ENCODE measurements at regions not wholly inside any gene's neighbourhood (a gene's known extent, or its start where the extent isn't known, plus 50 kb on each side); places are given as distances from the start of the nearest gene placed in this dataset.
"Not testable (repeated sequence)": the region's sequence is repeated elsewhere in the genome, so short reads cannot be mapped to it uniquely, and the experiment has no call there.

DNA sequence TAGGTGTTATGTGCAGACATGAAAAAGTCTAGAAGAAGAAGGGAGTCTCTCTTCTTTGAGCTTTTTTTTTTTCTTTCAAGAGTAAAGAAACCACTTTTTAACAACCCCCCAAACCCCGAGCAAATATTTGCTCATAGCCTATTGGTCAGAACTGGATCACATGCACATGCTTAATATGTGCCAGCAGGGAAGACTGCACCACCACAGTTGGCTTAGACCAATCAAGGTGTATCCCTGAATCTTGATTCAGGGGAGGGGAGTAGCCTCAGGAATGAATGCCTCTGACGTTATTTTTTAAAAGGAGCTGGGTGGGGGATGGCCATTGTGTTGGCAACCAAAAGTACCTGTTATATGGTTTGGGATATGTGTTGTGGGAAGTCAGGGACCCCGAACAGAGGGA is 171.4 kb upstream of the NABP1 start:
- DNase-seq, result no peak
- Mint-ChIP-seq H3K36me3 (no peaks in the 10 kb centered on the region), H3K27me3 (peaks cover 14% of the 10 kb centered on the region), H3K9me3 (peaks cover 0 to 11% (median 0%) of the 10 kb centered on the region in 7 donors), H3K4me1 (no peaks in the 10 kb centered on the region), H3K27ac (peak overlapping the region in 1 of 3 donors; percentile 52), H3K4me3 (no peak overlapping the region)
- Histone ChIP-seq H3K27ac (ENCODE audit: insufficient read depth, low read length, poor library complexity, severe bottlenecking) (no peak overlapping the region), H3K27me3 (ENCODE audit: control insufficient read depth, insufficient read depth, low read length) (no peaks in the 10 kb centered on the region), H3K4me1 (ENCODE audit: control insufficient read depth, insufficient read depth, low read length, poor library complexity, severe bottlenecking) (no peaks in the 10 kb centered on the region), H3K4me3 (ENCODE audit: low read depth, low read length) (no peak overlapping the region), H3K36me3 (ENCODE audit: control insufficient read depth, insufficient read depth, low read length) (no peaks in the 10 kb centered on the region), H3K9me3 (ENCODE audit: control insufficient read depth in 2 of 2, low read length in 2 of 2) (no peaks in the 10 kb centered on the region)
- ATAC-seq (ENCODE audit: low read depth in 2 of 2), result no peak

DNA sequence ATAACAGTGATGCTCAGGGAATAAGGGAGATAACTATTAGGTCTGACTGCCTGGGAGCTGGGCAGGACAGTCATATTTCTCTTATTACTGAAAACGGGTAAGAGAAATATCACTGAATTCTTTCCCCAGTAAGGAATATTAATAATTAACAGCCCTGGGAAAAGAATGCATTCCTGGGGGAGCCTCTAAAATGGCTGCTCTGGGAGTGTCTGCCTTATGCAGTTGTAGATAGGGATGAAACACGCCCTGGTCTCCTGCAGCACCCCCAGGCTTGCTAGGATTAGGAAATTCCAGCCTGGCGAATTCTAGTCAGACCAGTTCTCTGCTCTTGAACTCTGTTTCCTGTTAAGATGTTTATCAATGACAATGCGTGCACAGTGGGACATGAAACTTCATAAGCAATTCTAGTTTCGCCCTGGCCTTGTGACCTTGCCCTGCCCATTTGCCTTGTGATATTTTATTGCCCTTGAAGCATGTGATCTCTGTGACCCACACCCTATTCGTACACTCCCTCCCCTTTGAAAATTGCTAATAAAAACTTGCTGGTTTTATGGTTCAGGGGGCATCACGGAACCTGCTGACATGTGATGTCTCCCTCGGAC is 170.6 kb upstream of the NABP1 start:
- Mint-ChIP-seq H3K9me3 (peaks cover 0 to 11% (median 0%) of the 10 kb centered on the region in 7 donors), H3K27me3 (peaks cover 14% of the 10 kb centered on the region)
- H3K36me3 ChIP-seq (ENCODE audit: control insufficient read depth, insufficient read depth, low read length); ATAC-seq (ENCODE audit: low read depth in 2 of 2); H3K36me3 Mint-ChIP-seq; H3K4me3 ChIP-seq (ENCODE audit: low read depth, low read length); H3K27ac Mint-ChIP-seq; H3K4me3 Mint-ChIP-seq; H3K27ac ChIP-seq (ENCODE audit: insufficient read depth, low read length, poor library complexity, severe bottlenecking); H3K4me1 ChIP-seq (ENCODE audit: control insufficient read depth, insufficient read depth, low read length, poor library complexity, severe bottlenecking); H3K4me1 Mint-ChIP-seq; H3K27me3 ChIP-seq (ENCODE audit: control insufficient read depth, insufficient read depth, low read length); H3K9me3 ChIP-seq (ENCODE audit: control insufficient read depth in 2 of 2, low read length in 2 of 2); DNase-seq: not testable (repeated sequence)

DNA sequence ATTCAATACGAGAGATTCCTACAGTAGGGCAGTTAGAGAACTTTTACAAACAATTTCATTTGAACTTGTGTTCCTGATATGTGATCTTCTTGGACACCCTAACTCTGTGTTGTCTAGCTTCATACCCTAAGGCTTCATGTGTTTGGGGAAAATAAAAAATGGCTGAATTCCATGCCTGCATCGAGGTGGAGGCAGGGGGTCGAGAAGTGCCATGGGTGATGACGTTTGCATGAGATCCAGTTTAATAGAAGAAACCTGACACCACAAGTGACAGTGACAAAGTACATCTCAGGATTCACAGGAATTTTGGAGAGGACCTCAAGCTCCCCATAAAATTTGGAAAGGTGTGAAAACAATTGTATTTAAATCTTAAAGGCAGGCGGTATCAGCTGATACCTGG is 169.2 kb upstream of the NABP1 start:
- Mint-ChIP-seq H3K27ac (no peak overlapping the region), H3K4me1 (no peaks in the 10 kb centered on the region), H3K9me3 (peaks cover 0 to 11% (median 0%) of the 10 kb centered on the region in 7 donors), H3K27me3 (peaks cover 9% of the 10 kb centered on the region), H3K36me3 (no peaks in the 10 kb centered on the region), H3K4me3 (no peak overlapping the region)
- Histone ChIP-seq H3K4me3 (ENCODE audit: low read depth, low read length) (no peak overlapping the region), H3K27ac (ENCODE audit: insufficient read depth, low read length, poor library complexity, severe bottlenecking) (no peak overlapping the region), H3K4me1 (ENCODE audit: control insufficient read depth, insufficient read depth, low read length, poor library complexity, severe bottlenecking) (no peaks in the 10 kb centered on the region), H3K9me3 (ENCODE audit: control insufficient read depth in 2 of 2, low read length in 2 of 2) (no peaks in the 10 kb centered on the region), H3K36me3 (ENCODE audit: control insufficient read depth, insufficient read depth, low read length) (no peaks in the 10 kb centered on the region), H3K27me3 (ENCODE audit: control insufficient read depth, insufficient read depth, low read length) (no peaks in the 10 kb centered on the region)
- ATAC-seq (ENCODE audit: low read depth in 2 of 2) (no peak), DNase-seq (no peak)

DNA sequence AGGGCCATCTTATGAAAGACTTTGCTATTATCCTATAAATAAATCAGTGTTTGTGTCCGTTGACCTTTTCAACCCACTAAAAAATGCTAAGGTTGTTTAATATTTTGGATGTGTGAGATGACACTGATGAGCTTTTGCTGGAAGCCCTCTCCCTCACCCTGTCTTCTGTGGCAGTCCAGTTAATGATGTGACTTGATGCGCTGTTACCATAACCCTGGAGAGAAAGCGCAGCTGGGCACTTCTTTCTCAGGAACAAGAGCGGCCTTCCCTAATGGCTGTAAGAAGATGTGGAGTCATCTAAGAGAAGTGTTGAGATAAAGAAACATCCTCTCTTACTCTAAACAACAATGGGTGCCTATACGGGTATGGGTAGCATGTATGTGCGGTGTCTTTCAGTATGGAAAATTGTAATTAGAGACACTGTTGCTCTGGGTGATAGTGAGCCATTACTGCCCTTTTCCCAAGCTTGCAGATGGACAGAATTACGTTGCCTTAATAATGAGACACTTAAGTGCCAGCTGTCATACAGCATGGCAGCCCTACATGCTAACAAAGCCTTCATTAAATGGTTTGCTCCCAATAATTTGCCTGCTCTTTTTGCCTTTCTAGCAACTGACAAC is 165.6 kb upstream of the NABP1 start:
- Mint-ChIP-seq H3K9me3 (peaks cover 0 to 7% (median 0%) of the 10 kb centered on the region in 7 donors), H3K4me1 (no peaks in the 10 kb centered on the region), H3K27me3 (peaks cover 9% of the 10 kb centered on the region), H3K36me3 (no peaks in the 10 kb centered on the region), H3K27ac (no peak overlapping the region), H3K4me3 (no peak overlapping the region)
- DNase-seq (no peak), ATAC-seq (ENCODE audit: low read depth in 2 of 2) (no peak)
- H3K36me3 ChIP-seq (ENCODE audit: control insufficient read depth, insufficient read depth, low read length), result no peaks in the 10 kb centered on the region
- H3K4me3 ChIP-seq (ENCODE audit: low read depth, low read length), result no peak overlapping the region
- no peaks in the 10 kb centered on the region for H3K9me3 ChIP-seq (ENCODE audit: control insufficient read depth in 2 of 2, low read length in 2 of 2)
- no peak overlapping the region for H3K27ac ChIP-seq (ENCODE audit: insufficient read depth, low read length, poor library complexity, severe bottlenecking)
- no peaks in the 10 kb centered on the region for H3K4me1 ChIP-seq (ENCODE audit: control insufficient read depth, insufficient read depth, low read length, poor library complexity, severe bottlenecking)
- no peaks in the 10 kb centered on the region for H3K27me3 ChIP-seq (ENCODE audit: control insufficient read depth, insufficient read depth, low read length)

DNA sequence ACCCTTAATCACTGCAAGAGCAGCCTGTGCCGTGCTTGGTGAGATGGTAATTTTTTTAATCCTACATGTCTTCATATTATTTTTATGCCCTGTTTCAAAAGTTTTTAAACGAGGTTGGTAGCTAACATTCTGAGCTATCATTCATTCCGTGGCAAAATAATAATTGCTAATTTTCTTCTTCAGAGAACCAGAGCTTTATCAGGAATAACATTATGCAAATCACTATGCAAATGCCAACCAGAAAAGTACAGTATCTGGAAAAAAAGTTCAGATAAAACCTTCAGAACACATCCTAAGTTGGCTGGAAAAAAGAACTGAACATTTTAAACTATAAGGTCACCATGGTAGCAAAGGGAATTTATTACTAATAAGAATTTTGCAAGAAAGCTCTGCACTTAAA is 165.1 kb upstream of the NABP1 start:
- Histone ChIP-seq H3K27ac (ENCODE audit: insufficient read depth, low read length, poor library complexity, severe bottlenecking) (no peak overlapping the region), H3K36me3 (ENCODE audit: control insufficient read depth, insufficient read depth, low read length) (no peaks in the 10 kb centered on the region), H3K4me3 (ENCODE audit: low read depth, low read length) (no peak overlapping the region), H3K9me3 (ENCODE audit: control insufficient read depth in 2 of 2, low read length in 2 of 2) (no peaks in the 10 kb centered on the region), H3K27me3 (ENCODE audit: control insufficient read depth, insufficient read depth, low read length) (peaks cover 3% of the 10 kb centered on the region), H3K4me1 (ENCODE audit: control insufficient read depth, insufficient read depth, low read length, poor library complexity, severe bottlenecking) (no peaks in the 10 kb centered on the region)
- Mint-ChIP-seq H3K4me3 (no peak overlapping the region), H3K27me3 (peaks cover 9% of the 10 kb centered on the region), H3K36me3 (no peaks in the 10 kb centered on the region), H3K27ac (no peak overlapping the region), H3K4me1 (no peaks in the 10 kb centered on the region), H3K9me3 (peaks cover 0 to 2% (median 0%) of the 10 kb centered on the region in 7 donors)
- DNase-seq (no peak), ATAC-seq (ENCODE audit: low read depth in 2 of 2) (no peak)

DNA sequence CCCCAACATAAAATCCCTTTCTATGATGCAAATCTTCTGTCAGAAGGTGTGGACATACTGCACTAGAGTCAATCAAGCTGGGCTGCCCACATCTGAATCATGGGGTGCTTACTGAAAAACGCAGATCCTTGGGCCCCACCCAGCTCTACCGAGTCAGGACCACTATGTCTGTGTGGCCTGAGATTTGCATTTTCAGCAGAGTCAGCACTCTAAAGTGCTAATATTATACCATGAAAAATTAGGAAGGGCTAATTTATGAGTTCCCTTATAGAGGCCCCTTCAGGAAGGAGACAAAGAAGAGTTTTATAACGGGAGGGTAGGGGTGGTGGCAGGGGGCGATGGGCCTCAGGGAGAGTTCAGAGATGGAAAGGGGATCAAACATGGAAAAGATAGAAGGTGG is 163.3 kb upstream of the NABP1 start:
- H3K9me3 ChIP-seq (ENCODE audit: control insufficient read depth in 2 of 2, low read length in 2 of 2), result no peaks in the 10 kb centered on the region
- no peaks in the 10 kb centered on the region for H3K9me3 Mint-ChIP-seq
- H3K4me3 ChIP-seq (ENCODE audit: low read depth, low read length), result no peak overlapping the region
- no peak for DNase-seq
- H3K27ac ChIP-seq (ENCODE audit: insufficient read depth, low read length, poor library complexity, severe bottlenecking), result no peak overlapping the region
- no peak overlapping the region for H3K4me3 Mint-ChIP-seq
- H3K36me3 ChIP-seq (ENCODE audit: control insufficient read depth, insufficient read depth, low read length), result no peaks in the 10 kb centered on the region
- no peaks in the 10 kb centered on the region for H3K4me1 ChIP-seq (ENCODE audit: control insufficient read depth, insufficient read depth, low read length, poor library complexity, severe bottlenecking)
- H3K27me3 Mint-ChIP-seq, result peaks cover 9% of the 10 kb centered on the region
- no peaks in the 10 kb centered on the region for H3K4me1 Mint-ChIP-seq
- no peak for ATAC-seq (ENCODE audit: low read depth in 2 of 2)
- peaks cover 3% of the 10 kb centered on the region for H3K27me3 ChIP-seq (ENCODE audit: control insufficient read depth, insufficient read depth, low read length)
- H3K36me3 Mint-ChIP-seq, result no peaks in the 10 kb centered on the region
- H3K27ac Mint-ChIP-seq, result no peak overlapping the region

DNA sequence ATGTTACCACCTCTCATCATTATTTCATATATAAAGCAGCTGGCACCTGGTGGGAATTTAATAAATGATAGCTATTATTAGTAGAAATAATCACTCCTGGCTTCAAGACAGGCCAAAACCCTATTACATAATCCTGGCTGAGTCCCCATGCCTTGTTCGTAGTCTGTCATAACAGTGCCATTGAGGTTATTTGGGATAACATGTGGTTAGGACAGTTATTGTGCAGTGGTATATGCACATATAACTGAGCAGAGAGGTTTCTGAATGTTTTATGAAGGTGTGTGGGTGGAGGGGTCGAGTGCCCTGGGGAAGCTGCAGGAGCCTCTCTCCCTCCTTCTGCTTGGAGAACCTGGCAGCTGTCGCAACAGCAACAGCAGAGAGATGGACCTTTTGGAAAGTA is 162.4 kb upstream of the NABP1 start:
- no peak overlapping the region for H3K27ac Mint-ChIP-seq
- no peaks in the 10 kb centered on the region for H3K9me3 Mint-ChIP-seq
- H3K27ac ChIP-seq (ENCODE audit: insufficient read depth, low read length, poor library complexity, severe bottlenecking), result no peak overlapping the region
- H3K4me3 Mint-ChIP-seq, result no peak overlapping the region
- no peak for ATAC-seq (ENCODE audit: low read depth in 2 of 2)
- no peaks in the 10 kb centered on the region for H3K36me3 ChIP-seq (ENCODE audit: control insufficient read depth, insufficient read depth, low read length)
- no peaks in the 10 kb centered on the region for H3K4me1 Mint-ChIP-seq
- H3K4me1 ChIP-seq (ENCODE audit: control insufficient read depth, insufficient read depth, low read length, poor library complexity, severe bottlenecking), result no peaks in the 10 kb centered on the region
- peaks cover 3% of the 10 kb centered on the region for H3K27me3 ChIP-seq (ENCODE audit: control insufficient read depth, insufficient read depth, low read length)
- H3K36me3 Mint-ChIP-seq, result no peaks in the 10 kb centered on the region
- H3K27me3 Mint-ChIP-seq, result peaks cover 9% of the 10 kb centered on the region
- no peaks in the 10 kb centered on the region for H3K9me3 ChIP-seq (ENCODE audit: control insufficient read depth in 2 of 2, low read length in 2 of 2)
- H3K4me3 ChIP-seq (ENCODE audit: low read depth, low read length), result no peak overlapping the region
- DNase-seq, result no peak

DNA sequence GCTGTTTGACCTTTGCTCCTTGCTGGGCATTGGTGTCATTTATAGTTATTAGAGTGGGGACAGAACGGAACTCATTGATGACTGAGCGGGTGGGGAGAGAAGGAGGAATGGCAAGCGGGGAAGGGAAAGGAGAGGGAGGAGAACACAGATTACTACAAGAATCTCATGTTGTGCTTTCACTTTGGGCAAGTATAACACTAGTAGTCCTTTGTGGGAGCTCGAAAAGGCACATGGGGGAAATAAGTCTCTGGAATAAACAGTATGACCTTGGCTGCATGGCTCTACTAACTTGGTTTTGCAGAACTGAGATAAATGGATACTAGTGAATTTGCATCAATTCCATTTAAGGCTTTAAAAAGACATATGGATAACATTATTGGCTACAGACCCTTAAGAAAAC is 161.7 kb upstream of the NABP1 start:
- H3K4me3 Mint-ChIP-seq, result no peak overlapping the region
- ATAC-seq (ENCODE audit: low read depth in 2 of 2) (no peak), DNase-seq (no peak)
- H3K27ac Mint-ChIP-seq, result no peak overlapping the region
- no peaks in the 10 kb centered on the region for H3K9me3 Mint-ChIP-seq
- H3K27me3 Mint-ChIP-seq, result peaks cover 9% of the 10 kb centered on the region
- Histone ChIP-seq H3K27me3 (ENCODE audit: control insufficient read depth, insufficient read depth, low read length) (peaks cover 3% of the 10 kb centered on the region), H3K9me3 (ENCODE audit: control insufficient read depth in 2 of 2, low read length in 2 of 2) (no peaks in the 10 kb centered on the region), H3K36me3 (ENCODE audit: control insufficient read depth, insufficient read depth, low read length) (no peaks in the 10 kb centered on the region), H3K4me3 (ENCODE audit: low read depth, low read length) (no peak overlapping the region), H3K4me1 (ENCODE audit: control insufficient read depth, insufficient read depth, low read length, poor library complexity, severe bottlenecking) (no peaks in the 10 kb centered on the region), H3K27ac (ENCODE audit: insufficient read depth, low read length, poor library complexity, severe bottlenecking) (no peak overlapping the region)
- no peaks in the 10 kb centered on the region for H3K36me3 Mint-ChIP-seq
- H3K4me1 Mint-ChIP-seq, result no peaks in the 10 kb centered on the region

Measured in CD4-positive, CD25-positive, alpha-beta regulatory T cell (primary cell).